H9 (cell line): ENCODE measurements at regions not wholly inside any gene's neighbourhood (a gene's known extent, or its start where the extent isn't known, plus 50 kb on each side); places are given as distances from the start of the nearest gene placed in this dataset.

Experiments used
- DNase-seq: peaks from one replicate; pipeline ENCODE4 v3.0.0-alpha.2; 2017
- H2AFZ ChIP-seq: one replicate; pipeline ENCODE4 v1.6.1; 2013; ENCODE audit warnings: mild to moderate bottlenecking, low read length, control low read depth, moderate library complexity
- H2AK5ac ChIP-seq: 2 replicates; pipeline ENCODE4 v1.6.1; 2013; ENCODE audit warnings: low read length, control low read depth, mixed read lengths; ENCODE audit not compliant: insufficient read length
- H2BK120ac ChIP-seq: one replicate; pipeline ENCODE4 v1.6.1; 2013; ENCODE audit warnings: low read depth, mild to moderate bottlenecking, low read length, control low read depth, inconsistent platforms; ENCODE audit not compliant: poor library complexity, severe bottlenecking
- H2BK12ac ChIP-seq: 2 replicates; pipeline ENCODE4 v1.6.1; 2013; ENCODE audit warnings: low read length, control low read depth, mixed read lengths, low read depth; ENCODE audit not compliant: insufficient read length
- H2BK15ac ChIP-seq: 2 replicates; pipeline ENCODE4 v1.6.1; 2013; ENCODE audit warnings: low read depth, low read length, control low read depth
- H2BK20ac ChIP-seq: one replicate; pipeline ENCODE4 v1.6.1; 2013; ENCODE audit warnings: low read depth, mild to moderate bottlenecking, low read length, control low read depth, inconsistent platforms; ENCODE audit not compliant: poor library complexity, severe bottlenecking
- H2BK5ac ChIP-seq: 2 replicates; pipeline ENCODE4 v1.6.1; 2013; ENCODE audit warnings: low read length, control low read depth, mixed read lengths; ENCODE audit not compliant: insufficient read length
- H3K14ac ChIP-seq: 2 replicates; pipeline ENCODE4 v1.6.1; 2013; ENCODE audit warnings: low read length, control low read depth; ENCODE audit not compliant: insufficient read depth
- H3K18ac ChIP-seq: 2 replicates; pipeline ENCODE4 v1.6.1; 2013; ENCODE audit warnings: low read depth, mild to moderate bottlenecking, mixed read lengths, low read length, control low read depth; ENCODE audit not compliant: insufficient read length
- H3K23ac ChIP-seq: 2 replicates; pipeline ENCODE4 v1.6.1; 2013; ENCODE audit warnings: low read length, control low read depth, mixed read lengths, low read depth; ENCODE audit not compliant: insufficient read length
- H3K23me2 ChIP-seq: 2 replicates; pipeline ENCODE4 v1.6.1; 2013; ENCODE audit warnings: low read depth, mild to moderate bottlenecking, mixed read lengths, low read length, control low read depth; ENCODE audit not compliant: insufficient read length, poor library complexity, severe bottlenecking
- H3K27ac ChIP-seq: 2 replicates; pipeline ENCODE4 v1.5.1; 2013; ENCODE audit warnings: low read length, control low read depth, mixed read lengths, low read depth; ENCODE audit not compliant: insufficient read length
- H3K27me3 ChIP-seq: 2 replicates; pipeline ENCODE4 v1.6.1; 2013; ENCODE audit warnings: low read length, control low read depth, inconsistent platforms; ENCODE audit not compliant: insufficient read depth
- H3K4ac ChIP-seq: 2 replicates; pipeline ENCODE4 v1.6.1; 2013; ENCODE audit warnings: low read depth, mild to moderate bottlenecking, control low read depth, inconsistent platforms, low read length, moderate library complexity
- H3K4me1 ChIP-seq: 2 replicates; pipeline ENCODE4 v1.6.1; 2013; ENCODE audit warnings: low read length, control low read depth, inconsistent platforms; ENCODE audit not compliant: insufficient read depth
- H3K4me2 ChIP-seq: 2 replicates; pipeline ENCODE4 v1.6.1; 2013; ENCODE audit warnings: low read length, control low read depth, mixed read lengths; ENCODE audit not compliant: insufficient read length, insufficient read depth
- H3K56ac ChIP-seq: 2 replicates; pipeline ENCODE4 v1.6.1; 2013; ENCODE audit warnings: low read depth, mild to moderate bottlenecking, mixed read lengths, low read length, control low read depth; ENCODE audit not compliant: insufficient read length
- H3K79me1 ChIP-seq: 2 replicates; pipeline ENCODE4 v1.6.1; 2013; ENCODE audit warnings: low read depth, mild to moderate bottlenecking, moderate library complexity, low read length, control low read depth, inconsistent platforms; ENCODE audit not compliant: insufficient read depth, poor library complexity, severe bottlenecking
- H3K79me2 ChIP-seq: 2 replicates; pipeline ENCODE4 v1.6.1; 2013; ENCODE audit warnings: low read length, control low read depth, inconsistent platforms; ENCODE audit not compliant: insufficient read depth
- H3K9ac ChIP-seq: 2 replicates; pipeline ENCODE4 v1.6.1; 2013; ENCODE audit warnings: low read length, control low read depth, mixed read lengths; ENCODE audit not compliant: insufficient read length; ENCODE audit errors: extremely low read depth
- H3K9me3 ChIP-seq: one replicate; pipeline ENCODE4 v1.6.1; 2013; ENCODE audit warnings: low read depth, low read length, inconsistent platforms; ENCODE audit not compliant: control insufficient read depth
- H3T11ph ChIP-seq: one replicate; pipeline ENCODE4 v1.6.1; 2013; ENCODE audit warnings: mild to moderate bottlenecking, low read length, control low read depth, inconsistent platforms
- H4K20me1 ChIP-seq: one replicate; pipeline ENCODE4 v1.6.1; 2013; ENCODE audit not compliant: control insufficient read depth, insufficient read length, insufficient read depth
- H4K5ac ChIP-seq: 2 replicates; pipeline ENCODE4 v1.6.1; 2013; ENCODE audit warnings: low read depth, mild to moderate bottlenecking, mixed read lengths, low read length, control low read depth; ENCODE audit not compliant: insufficient read length
- H4K8ac ChIP-seq: replicated peaks from 2 replicates; pipeline ENCODE4 v1.6.1; 2013; ENCODE audit warnings: low read length, control low read depth, mixed read lengths, low read depth; ENCODE audit not compliant: insufficient read length
- H4K91ac ChIP-seq: 2 replicates; pipeline ENCODE4 v1.6.1; 2013; ENCODE audit warnings: low read depth, mild to moderate bottlenecking, moderate library complexity, mixed read lengths, low read length, control low read depth; ENCODE audit not compliant: insufficient read length
- H3K27ac Mint-ChIP-seq, 3 experiments: 2 replicates in 2 of 3; 3 replicates in 1 of 3; pipeline ENCODE4 v1.8.0; 2020 to 2021; ENCODE audit warnings: mixed read lengths in 3 of 3, mild to moderate bottlenecking in 1 of 3, moderate library complexity in 1 of 3
- H3K27me3 Mint-ChIP-seq: 2 replicates; pipeline ENCODE4 v1.8.0; 2021; ENCODE audit warnings: low read depth, mild to moderate bottlenecking, moderate library complexity, mixed read lengths
- H3K36me3 Mint-ChIP-seq, 3 experiments: 2 replicates in 2 of 3; 3 replicates in 1 of 3; pipeline ENCODE4 v1.8.0; 2020 to 2021; ENCODE audit warnings: low read depth in 3 of 3, mixed read lengths in 3 of 3; ENCODE audit not compliant: insufficient read depth in 1 of 3
- H3K4me1 Mint-ChIP-seq, 2 experiments: 2 replicates each; pipeline ENCODE4 v1.8.0; 2020; ENCODE audit warnings: mixed read lengths in 2 of 2
- H3K4me3 Mint-ChIP-seq, 2 experiments: 2 replicates in 1 of 2; 3 replicates in 1 of 2; pipeline ENCODE4 v1.8.0; 2020 to 2021; ENCODE audit warnings: mild to moderate bottlenecking in 2 of 2, mixed read lengths in 2 of 2, moderate library complexity in 1 of 2
- H3K9me3 Mint-ChIP-seq, 2 experiments: 2 replicates in 1 of 2; 3 replicates in 1 of 2; pipeline ENCODE4 v1.8.0; 2020; ENCODE audit warnings: mild to moderate bottlenecking in 2 of 2, mixed read lengths in 2 of 2, moderate library complexity in 1 of 2
- CTCF ChIP-seq: fragments of 200-600 bp; sonication (generic); conservative IDR thresholded peaks from 3 replicates; pipeline ENCODE4 v1.8.0; 2021; ENCODE audit warnings: antibody characterized with exemption, mild to moderate bottlenecking
- WGBS: extraction: QIAGEN DNeasy Blood & Tissue Kit; methylation state at CpG from one replicate; pipeline ENCODE4 v1.1.7; 2013; ENCODE audit warnings: missing lambda C conversion rate, low lambda C conversion rate, mixed read lengths; ENCODE audit not compliant: insufficient read length; ENCODE audit errors: extremely low coverage; 5-methylcytosine and 5-hydroxymethylcytosine counted together

- Histone ChIP-seq H4K20me1 (no peaks in the 10 kb centered on the region), H3K79me2 (no peaks in the 10 kb centered on the region), H2BK120ac (no peak overlapping the region), H3K9ac (no peak overlapping the region), H3K23ac (no peak overlapping the region), H3K27me3 (no peaks in the 10 kb centered on the region), H2AFZ (no peak overlapping the region), H3K23me2 (no peaks in the 10 kb centered on the region), H3K18ac (no peak overlapping the region), H2AK5ac (no peak overlapping the region), H2BK12ac (no peak overlapping the region), H3K79me1 (no peaks in the 10 kb centered on the region), H3K56ac (no peak overlapping the region), H3K27ac (no peak overlapping the region), H4K5ac (no peak overlapping the region), H3K4me1 (no peaks in the 10 kb centered on the region; the same call in 1 of the 2 replicates), H3K4me2 (no peak overlapping the region), H3K14ac (no peak overlapping the region), H2BK15ac (no peak overlapping the region), H4K8ac (no peak overlapping the region), H2BK5ac (no peak overlapping the region), H4K91ac (no peak overlapping the region), H3T11ph (no peak overlapping the region), H2BK20ac (no peak overlapping the region), H3K4ac (no peak overlapping the region), H3K9me3 (no peaks in the 10 kb centered on the region)
- no CpG with 5 or more reads among the region's 6 CpGs for WGBS
- no peak overlapping the region for H3K4me3 Mint-ChIP-seq
- peak; percentile 4 for DNase-seq
- peaks cover 22 to 27% of the 10 kb centered on the region in 2 experiments for H3K4me1 Mint-ChIP-seq
- H3K9me3 Mint-ChIP-seq: no peaks in the 10 kb centered on the region
- no peak overlapping the region for H3K27ac Mint-ChIP-seq
- TF ChIP-seq CTCF: no peak
- no peaks in the 10 kb centered on the region; the same call in none of the 2 replicates for H3K27me3 Mint-ChIP-seq
- H3K36me3 Mint-ChIP-seq: no peaks in the 10 kb centered on the region
Observed at GRCh38 chr1:29642519-29642918, 406.2 kb downstream of the PTPRU start.
